ENCODE measurements at regions not wholly inside any gene's neighbourhood (a gene's known extent, or its start where the extent isn't known, plus 50 kb on each side); places are given as distances from the start of the nearest gene placed in this dataset.

- TF ChIP-seq CHD7 (IDR thresholded peaks at IDR 0.05; ENCODE audit: insufficient replicate concordance, low read length) (no peak), RNF2 (IDR thresholded peaks at IDR 0.05; ENCODE audit: borderline replicate concordance, low read depth, low read length, missing control alignments, poor library complexity, severe bottlenecking) (no peak), EZH2 (IDR thresholded peaks at IDR 0.05; ENCODE audit: low read depth, low read length, severe bottlenecking) (no peak)
Measured at GRCh38 chr3:66803721-66804695, 194.1 kb upstream of the KBTBD8 start (continued).

Measured in H1 (cell line).